HEK293T (cell line): ENCODE measurements at regions not wholly inside any gene's neighbourhood (a gene's known extent, or its start where the extent isn't known, plus 50 kb on each side); places are given as distances from the start of the nearest gene placed in this dataset.
"Not testable (repeated sequence)": the region's sequence is repeated elsewhere in the genome, so short reads cannot be mapped to it uniquely, and the experiment has no call there.

ENCODE experiments used
- CTCF ChIA-PET: fragments of 350-600 bp; formaldehyde crosslinking; extraction: SDS; loops from one replicate; lab custom pipeline; 2021; ENCODE audit warnings: antibody characterized with exemption, inconsistent platforms; lab: Yijun Ruan, JAX
- POLR2A ChIA-PET: fragments of 350-600 bp; formaldehyde crosslinking; extraction: SDS; loops from one replicate; lab custom pipeline; 2020; ENCODE audit warnings: antibody characterized with exemption, inconsistent platforms; lab: Yijun Ruan, JAX
- DNase-seq: peaks from one replicate; pipeline ENCODE4 v3.0.0; 2012; ENCODE audit warnings: mixed read lengths; ENCODE audit errors: extremely low spot score
- ARNT ChIP-seq: fragments of 450-650 bp; IDR thresholded peaks from 2 replicates; pipeline ENCODE4 v1.6.1; 2017; ENCODE audit warnings: mild to moderate bottlenecking
- BHLHE40 ChIP-seq: fragments of 450-650 bp; IDR thresholded peaks from 2 replicates; pipeline ENCODE4 v1.6.1; 2016; ENCODE audit warnings: mild to moderate bottlenecking, moderate library complexity, borderline replicate concordance
- CTBP1 ChIP-seq: fragments of 450-650 bp; IDR thresholded peaks from 2 replicates; pipeline ENCODE4 v1.6.1; 2016; ENCODE audit warnings: borderline replicate concordance
- ELF4 ChIP-seq: fragments of 450-650 bp; IDR thresholded peaks from 2 replicates; pipeline ENCODE4 v1.6.1; 2017; ENCODE audit warnings: antibody characterized with exemption
- FOXA1 ChIP-seq: fragments of 450-650 bp; IDR thresholded peaks from 2 replicates; pipeline ENCODE4 v1.6.1; 2016; ENCODE audit warnings: mild to moderate bottlenecking
- FOXK2 ChIP-seq: fragments of 450-650 bp; IDR thresholded peaks from 2 replicates; pipeline ENCODE4 v1.6.1; 2016; ENCODE audit warnings: mild to moderate bottlenecking
- FOXM1 ChIP-seq: fragments of 450-650 bp; IDR thresholded peaks from 2 replicates; pipeline ENCODE4 v1.6.1; 2017; ENCODE audit warnings: mild to moderate bottlenecking, borderline replicate concordance
- HDGF ChIP-seq: fragments of 450-650 bp; IDR thresholded peaks from 2 replicates; pipeline ENCODE4 v1.6.1; 2017; ENCODE audit warnings: antibody characterized with exemption, borderline replicate concordance
- L3MBTL2 ChIP-seq: fragments of 450-650 bp; conservative IDR thresholded peaks from 2 replicates; pipeline ENCODE4 v1.6.1; 2016; ENCODE audit warnings: mild to moderate bottlenecking
- LEF1 ChIP-seq: fragments of 450-650 bp; IDR thresholded peaks from 2 replicates; pipeline ENCODE4 v1.6.1; 2017; ENCODE audit warnings: mild to moderate bottlenecking, borderline replicate concordance
- NFRKB ChIP-seq: fragments of 450-650 bp; IDR thresholded peaks from 2 replicates; pipeline ENCODE4 v1.6.1; 2016; ENCODE audit warnings: mild to moderate bottlenecking, moderate library complexity
- SP1 ChIP-seq: fragments of 450-650 bp; IDR thresholded peaks from 2 replicates; pipeline ENCODE4 v1.6.1; 2017
- SUZ12 ChIP-seq: fragments of 450-650 bp; IDR thresholded peaks from 2 replicates; pipeline ENCODE4 v1.6.1; 2016; ENCODE audit warnings: mild to moderate bottlenecking
- TARDBP ChIP-seq: fragments of 450-650 bp; IDR thresholded peaks from 2 replicates; pipeline ENCODE4 v1.6.1; 2016
- ZNF384 ChIP-seq: fragments of 450-650 bp; IDR thresholded peaks from 2 replicates; pipeline ENCODE4 v1.6.1; 2016
- TF ChIP-seq, protein P1 (sequence below): fragments of 450-650 bp; IDR thresholded peaks from 2 replicates; pipeline ENCODE4 v1.6.1; 2016

DNA sequence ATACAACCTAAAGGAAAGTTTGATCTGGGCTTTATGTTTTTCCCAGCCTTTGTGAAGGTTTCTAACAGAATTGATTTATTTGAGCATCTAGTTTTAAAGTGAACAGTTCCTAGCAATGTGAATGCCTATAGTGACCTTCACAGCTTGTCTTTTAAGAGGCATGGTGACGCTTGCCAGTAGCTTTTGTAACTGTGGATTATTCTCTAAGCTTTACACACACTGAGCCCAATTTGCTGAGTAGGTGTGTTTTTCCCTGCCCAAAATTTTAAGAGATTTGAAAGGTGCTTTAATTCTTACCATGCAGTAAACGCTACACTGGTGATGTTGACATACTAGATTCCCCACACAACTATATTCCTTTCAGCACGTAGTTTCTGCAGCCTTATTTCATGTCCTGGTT is 420.2 kb upstream of the AKR1E2 start:
- POLR2A ChIA-PET = interaction anchor here (0.6 kb wide), 1 partner anchor 26 kb away, joined by 3 read pairs; no protein-coding TSS in a partner anchor
- no peak for DNase-seq
- CTCF ChIA-PET = no interaction called here
- TF ChIP-seq NFRKB (no peak), BHLHE40 (no peak), SP1 (no peak), FOXK2 (no peak), SUZ12 (no peak), FOXM1 (no peak), LEF1 (no peak), TARDBP (no peak), HDGF (no peak), CTBP1 (no peak), ARNT (no peak), FOXA1 (no peak), ELF4 (no peak), L3MBTL2 (no peak), ZNF384 (no peak)

DNA sequence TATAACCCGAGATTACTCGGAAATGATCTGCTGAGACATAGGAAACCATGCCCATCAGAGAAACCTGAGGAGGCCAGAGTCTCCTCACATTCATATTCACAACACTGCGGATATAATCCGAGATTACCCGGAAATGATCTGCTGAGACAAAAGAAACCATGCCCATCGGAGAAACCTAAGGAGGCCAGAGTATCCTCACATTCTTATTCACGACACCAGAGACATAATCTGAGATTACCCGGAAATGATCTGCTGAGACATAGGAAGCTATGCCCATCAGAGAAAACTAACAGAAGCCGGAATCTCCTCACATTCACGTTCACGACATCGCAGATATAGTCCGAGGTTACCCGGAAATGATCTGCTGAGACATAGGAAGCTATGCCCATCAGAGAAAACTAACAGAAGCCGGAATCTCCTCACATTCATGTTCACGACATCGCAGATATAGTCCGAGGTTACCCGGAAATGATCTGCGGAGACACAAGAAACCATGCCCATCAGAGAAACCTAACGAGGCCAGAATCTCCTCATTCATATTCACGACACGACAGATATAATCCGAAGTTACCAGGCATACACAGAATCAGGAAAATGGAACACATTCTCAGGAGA is 422.3 kb upstream of the AKR1E2 start:
- POLR2A ChIA-PET = no interaction called here
- CTCF ChIA-PET = no interaction called here
- no peak for TF ChIP-seq CTBP1
- no peak for DNase-seq

DNA sequence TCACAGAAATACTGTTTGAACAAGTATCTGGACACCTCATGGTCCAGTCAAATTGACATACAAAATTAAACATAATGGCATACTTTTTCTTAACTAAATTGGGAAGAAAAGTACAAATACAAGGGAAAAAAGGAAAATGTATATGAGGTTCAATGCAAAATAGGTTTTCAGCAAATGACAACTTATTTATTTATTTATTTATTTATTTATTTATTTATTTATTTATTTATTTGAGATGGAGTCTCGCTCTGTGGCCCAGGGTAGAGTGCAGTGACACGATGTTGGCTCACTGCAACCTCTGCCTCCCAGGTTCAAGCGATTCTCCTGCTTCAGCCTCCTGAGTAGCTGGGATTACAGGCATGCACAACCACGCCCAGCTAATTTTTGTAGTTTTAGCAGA is 424.9 kb upstream of the AKR1E2 start:
- POLR2A ChIA-PET = not testable (repeated sequence)

DNA sequence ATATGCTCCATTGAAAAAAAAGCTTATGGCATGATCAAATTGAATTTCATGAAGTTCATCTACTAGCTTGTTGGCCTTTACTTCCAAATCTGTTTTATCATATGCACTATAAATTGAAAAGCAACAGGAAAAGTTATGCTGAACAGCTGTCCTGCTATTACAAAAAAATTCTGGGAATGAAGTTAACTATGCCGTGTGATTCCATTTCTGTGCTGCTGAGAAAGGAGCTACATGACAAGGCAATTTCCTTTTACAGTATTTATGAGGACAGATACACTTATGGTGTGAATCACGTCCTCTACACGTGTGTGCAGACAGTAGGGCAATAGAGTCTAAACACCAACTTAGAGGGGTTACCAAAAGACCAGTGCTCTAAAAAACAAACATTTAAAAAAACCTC is 426.5 kb upstream of the AKR1E2 start:
- DNase-seq = no peak
- no peak for TF ChIP-seq SUZ12
- no peak for TF ChIP-seq L3MBTL2
- TF ChIP-seq HDGF = no peak
- no peak for TF ChIP-seq SP1
- TF ChIP-seq CTBP1 = no peak
- TF ChIP-seq FOXA1 = no peak
- TF ChIP-seq NFRKB = no peak
- no peak for TF ChIP-seq FOXK2
- TF ChIP-seq ARNT = no peak
- TF ChIP-seq, protein P1, sequence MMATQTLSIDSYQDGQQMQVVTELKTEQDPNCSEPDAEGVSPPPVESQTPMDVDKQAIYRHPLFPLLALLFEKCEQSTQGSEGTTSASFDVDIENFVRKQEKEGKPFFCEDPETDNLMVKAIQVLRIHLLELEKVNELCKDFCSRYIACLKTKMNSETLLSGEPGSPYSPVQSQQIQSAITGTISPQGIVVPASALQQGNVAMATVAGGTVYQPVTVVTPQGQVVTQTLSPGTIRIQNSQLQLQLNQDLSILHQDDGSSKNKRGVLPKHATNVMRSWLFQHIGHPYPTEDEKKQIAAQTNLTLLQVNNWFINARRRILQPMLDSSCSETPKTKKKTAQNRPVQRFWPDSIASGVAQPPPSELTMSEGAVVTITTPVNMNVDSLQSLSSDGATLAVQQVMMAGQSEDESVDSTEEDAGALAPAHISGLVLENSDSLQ = no peak
- no peak for TF ChIP-seq ZNF384
- no peak for TF ChIP-seq ELF4
- TF ChIP-seq LEF1 = no peak
- no peak for TF ChIP-seq FOXM1
- no peak for TF ChIP-seq TARDBP
- TF ChIP-seq BHLHE40 = no peak
- POLR2A ChIA-PET = no interaction called here
- CTCF ChIA-PET = no interaction called here

More for the DNA sequence above, 424.9 kb upstream of the AKR1E2 start:
- DNase-seq, CTCF ChIA-PET: not testable (repeated sequence)

DNA sequence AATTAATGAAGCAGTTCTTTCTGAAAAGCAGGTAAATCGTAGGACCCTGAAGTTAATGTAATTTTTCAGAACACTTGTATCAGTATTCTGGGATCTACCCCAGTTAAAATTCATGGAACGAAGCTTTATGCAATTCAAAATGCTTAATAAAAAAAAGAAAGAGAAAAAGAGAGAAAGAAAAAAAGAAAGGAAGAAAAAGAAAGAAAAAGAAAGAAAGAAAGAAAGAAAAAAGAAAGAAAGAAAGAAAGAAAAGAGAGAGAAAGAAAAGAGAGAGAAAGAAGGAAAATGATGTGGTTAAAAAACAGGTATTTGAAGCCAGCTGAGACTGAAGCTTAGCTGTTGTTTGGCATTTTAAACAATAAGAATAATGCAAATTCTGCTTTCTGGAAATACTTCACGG is 427.4 kb upstream of the AKR1E2 start:
- TF ChIP-seq FOXK2 (no peak), FOXA1 (no peak), TARDBP (no peak), SP1 (no peak), ZNF384 (no peak), L3MBTL2 (no peak), ARNT (no peak), BHLHE40 (no peak), ELF4 (no peak), NFRKB (no peak)
- no peak for DNase-seq
- POLR2A ChIA-PET = no interaction called here
- CTCF ChIA-PET = no interaction called here

DNA sequence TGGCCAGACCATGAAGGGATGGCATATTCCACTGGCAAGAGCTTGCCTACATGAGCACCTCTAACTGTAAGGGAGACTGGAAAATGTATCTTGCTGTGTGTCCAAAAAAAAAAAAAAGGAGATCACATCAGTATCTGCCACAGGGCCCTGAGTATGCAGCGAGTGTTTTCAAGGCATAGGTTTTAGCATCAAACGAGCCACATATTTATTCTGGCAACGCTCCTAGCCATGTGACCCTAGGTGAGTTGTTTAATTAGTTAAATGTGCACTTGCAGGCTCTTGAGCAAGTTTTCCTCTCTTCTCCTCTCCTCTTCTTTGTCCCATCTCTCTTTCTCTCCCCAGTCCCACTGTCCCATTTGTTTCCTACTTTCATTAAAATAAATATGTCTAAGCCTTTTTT is 428.7 kb upstream of the AKR1E2 start:
- ChIA-PET CTCF (no interaction called here), POLR2A (no interaction called here)
- TF ChIP-seq CTBP1 = no peak
- no peak for DNase-seq

DNA sequence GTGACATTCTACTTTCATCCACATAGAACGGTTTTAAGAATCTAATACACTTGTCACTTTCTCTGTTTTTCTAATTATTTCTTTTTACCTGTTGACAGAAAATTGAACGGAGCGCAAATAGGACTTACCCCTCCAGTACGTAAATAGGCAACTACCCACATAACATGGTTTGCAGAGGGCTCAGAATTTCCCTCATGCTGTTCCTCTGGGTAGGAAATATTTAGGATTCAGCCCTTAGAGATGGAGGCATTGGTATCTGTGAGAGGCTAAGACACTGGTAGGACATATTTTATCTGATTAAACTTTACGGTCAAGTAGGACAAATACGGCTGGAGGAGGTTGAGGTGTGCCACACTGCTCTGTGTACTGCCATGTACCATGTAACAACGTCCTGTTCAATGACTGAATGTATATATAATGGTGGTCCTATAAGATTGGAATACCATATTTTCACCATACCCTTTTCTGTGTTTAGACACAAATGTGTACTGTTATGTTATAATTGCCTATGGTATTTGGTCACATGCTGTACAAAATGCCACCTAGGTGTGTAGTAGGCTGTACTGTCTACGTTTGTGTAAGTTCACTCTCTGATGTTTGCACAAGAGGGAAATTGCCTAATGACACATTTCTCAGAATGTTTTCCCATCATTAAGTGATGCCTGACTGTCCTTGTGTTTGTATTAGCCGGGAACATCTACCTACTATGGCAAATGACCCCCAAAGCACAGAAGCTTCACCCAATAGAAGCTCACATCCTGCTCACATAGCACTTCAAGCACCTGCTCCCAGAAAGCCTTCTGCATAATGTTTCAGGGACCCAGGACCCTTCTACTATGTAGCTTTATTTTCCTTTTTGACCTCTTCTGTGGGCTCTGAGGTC is 429.4 kb upstream of the AKR1E2 start:
- ChIA-PET POLR2A (no interaction called here), CTCF (no interaction called here)
- DNase-seq = no peak
- TF ChIP-seq LEF1 (no peak), FOXK2 (no peak), ZNF384 (no peak), BHLHE40 (no peak), TARDBP (no peak), SP1 (no peak), HDGF (no peak), CTBP1 (no peak)
- TF ChIP-seq, protein P1 = no peak
